DOHH2 (cell line): ENCODE measurements at regions not wholly inside any gene's neighbourhood (a gene's known extent, or its start where the extent isn't known, plus 50 kb on each side); places are given as distances from the start of the nearest gene placed in this dataset.

Experiments
- H3F3A ChIP-seq: fragments of 200-600 bp; sonication (generic), shearing (Covaris generic); 2 replicates; pipeline ENCODE4 v1.6.0; 2016; ENCODE audit warnings: antibody characterized with exemption, mild to moderate bottlenecking; ENCODE audit not compliant: control insufficient read depth, insufficient read depth
- H3K27ac ChIP-seq: fragments of 200-600 bp; sonication (generic); 2 replicates; pipeline ENCODE4 v1.5.1; 2014; ENCODE audit warnings: low read depth, mild to moderate bottlenecking, low read length, moderate library complexity
- H3K27me3 ChIP-seq: fragments of 200-600 bp; sonication (generic); 2 replicates; pipeline ENCODE4 v1.6.1; 2014; ENCODE audit warnings: mild to moderate bottlenecking, low read length, mixed read lengths; ENCODE audit not compliant: control insufficient read depth
- H3K36me3 ChIP-seq: fragments of 200-600 bp; sonication (generic); 2 replicates; pipeline ENCODE4 v1.6.1; 2014; ENCODE audit warnings: mild to moderate bottlenecking, low read length, moderate library complexity, mixed read lengths; ENCODE audit not compliant: control insufficient read depth
- H3K4me1 ChIP-seq: fragments of 200-600 bp; sonication (generic); 2 replicates; pipeline ENCODE4 v1.6.1; 2014; ENCODE audit warnings: mild to moderate bottlenecking, low read length, mixed read lengths; ENCODE audit not compliant: control insufficient read depth
- H3K4me2 ChIP-seq: fragments of 200-600 bp; sonication (generic); 2 replicates; pipeline ENCODE4 v1.6.0; 2014; ENCODE audit warnings: mild to moderate bottlenecking, low read length, moderate library complexity
- H3K4me3 ChIP-seq: fragments of 200-600 bp; sonication (generic); 2 replicates; pipeline ENCODE4 v1.5.1; 2014; ENCODE audit warnings: mild to moderate bottlenecking, low read length, mixed read lengths
- H3K79me2 ChIP-seq: fragments of 200-600 bp; sonication (generic); 2 replicates; pipeline ENCODE4 v1.6.1; 2014; ENCODE audit warnings: mild to moderate bottlenecking, low read length, mixed read lengths; ENCODE audit not compliant: control insufficient read depth
- H3K9me2 ChIP-seq: fragments of 200-600 bp; sonication (generic); replicated peaks from 2 replicates; pipeline ENCODE4 v1.6.1; 2014; ENCODE audit warnings: mild to moderate bottlenecking, low read length, mixed read lengths; ENCODE audit not compliant: control insufficient read depth
- H3K9me3 ChIP-seq: fragments of 200-600 bp; sonication (generic); 2 replicates; pipeline ENCODE4 v1.6.1; 2014; ENCODE audit warnings: antibody characterized with exemption, low read length, mixed read lengths; ENCODE audit not compliant: control insufficient read depth, insufficient read depth
- H4K20me1 ChIP-seq: fragments of 200-600 bp; sonication (generic); 2 replicates; pipeline ENCODE4 v1.6.0; 2014; ENCODE audit warnings: low read depth, mild to moderate bottlenecking, antibody characterized with exemption, low read length, moderate library complexity; ENCODE audit not compliant: control insufficient read depth, insufficient read depth
- CTCF ChIP-seq: fragments of 200-600 bp; sonication (generic); IDR thresholded peaks from one replicate; pipeline ENCODE4 v1.5.1; 2014; ENCODE audit warnings: antibody characterized with exemption, mild to moderate bottlenecking, low read depth, low read length; ENCODE audit not compliant: poor library complexity, severe bottlenecking
- EZH2phosphoT487 ChIP-seq: fragments of 200-600 bp; sonication (generic); IDR thresholded peaks from 2 replicates; pipeline ENCODE4 v1.6.1; 2017; ENCODE audit warnings: borderline replicate concordance, mild to moderate bottlenecking, antibody characterized with exemption, low read length, moderate library complexity, mixed read lengths

GRCh38 chrX:128309311-128309710, 257.1 kb upstream of the ACTRT1 start:
- no peak overlapping the region for H3K4me2 ChIP-seq
- H3F3A ChIP-seq = no peaks in the 10 kb centered on the region
- no peaks in the 10 kb centered on the region for H3K36me3 ChIP-seq
- H3K27me3 ChIP-seq = no peaks in the 10 kb centered on the region
- no peaks in the 10 kb centered on the region for H3K4me1 ChIP-seq
- no peak overlapping the region for H3K4me3 ChIP-seq
- H4K20me1 ChIP-seq = no peaks in the 10 kb centered on the region
- H3K9me2 ChIP-seq = no peaks in the 10 kb centered on the region
- no peaks in the 10 kb centered on the region for H3K79me2 ChIP-seq
- TF ChIP-seq EZH2phosphoT487 (no peak), CTCF (no peak)
- no peak overlapping the region for H3K27ac ChIP-seq
- no peaks in the 10 kb centered on the region for H3K9me3 ChIP-seq

GRCh38 chrX:128294198-128294597, 242.0 kb upstream of the ACTRT1 start:
- Histone ChIP-seq H3K79me2 (no peaks in the 10 kb centered on the region), H3F3A (no peaks in the 10 kb centered on the region), H3K9me2 (no peaks in the 10 kb centered on the region), H3K27ac (no peak overlapping the region), H3K4me2 (no peak overlapping the region), H3K4me1 (no peaks in the 10 kb centered on the region), H3K36me3 (no peaks in the 10 kb centered on the region), H4K20me1 (no peaks in the 10 kb centered on the region), H3K9me3 (no peaks in the 10 kb centered on the region), H3K4me3 (no peak overlapping the region), H3K27me3 (no peaks in the 10 kb centered on the region)
- TF ChIP-seq CTCF = no peak
- no peak for TF ChIP-seq EZH2phosphoT487

- Histone ChIP-seq H3F3A (no peaks in the 10 kb centered on the region), H3K9me2 (no peaks in the 10 kb centered on the region), H3K27me3 (no peaks in the 10 kb centered on the region), H3K79me2 (no peaks in the 10 kb centered on the region), H3K36me3 (no peaks in the 10 kb centered on the region), H4K20me1 (no peaks in the 10 kb centered on the region), H3K4me1 (no peaks in the 10 kb centered on the region), H3K4me2 (no peak overlapping the region), H3K27ac (no peak overlapping the region), H3K4me3 (no peak overlapping the region), H3K9me3 (no peaks in the 10 kb centered on the region)
- no peak for TF ChIP-seq CTCF
- TF ChIP-seq EZH2phosphoT487 = no peak
These were observed 235.5 kb upstream of the ACTRT1 start for GRCh38 chrX:128287693-128288092.

- H3K27me3 ChIP-seq = no peaks in the 10 kb centered on the region
- no peaks in the 10 kb centered on the region for H3K36me3 ChIP-seq
- no peaks in the 10 kb centered on the region for H3K79me2 ChIP-seq
- no peaks in the 10 kb centered on the region for H3K4me1 ChIP-seq
- TF ChIP-seq EZH2phosphoT487 (no peak), CTCF (no peak)
- no peak overlapping the region for H3K4me3 ChIP-seq
- H3K9me3 ChIP-seq = no peaks in the 10 kb centered on the region
- H3K27ac ChIP-seq = no peak overlapping the region
- no peaks in the 10 kb centered on the region for H3F3A ChIP-seq
- H4K20me1 ChIP-seq = no peaks in the 10 kb centered on the region
- H3K4me2 ChIP-seq = no peak overlapping the region
- H3K9me2 ChIP-seq = no peaks in the 10 kb centered on the region
These were observed 198.4 kb upstream of the ACTRT1 start for GRCh38 chrX:128250621-128251020.
